Right lobe of liver (tissue), 6 donors: ENCODE measurements at regions not wholly inside any gene's neighbourhood (a gene's known extent, or its start where the extent isn't known, plus 50 kb on each side); places are given as distances from the start of the nearest gene placed in this dataset.

Source experiments
- ATAC-seq, 4 donors: fragments of 200-7000 bp; cut with Tn5 transposase; one replicate each; pipeline ENCODE4 v1.9.1; 2020; ENCODE audit warnings: mild to moderate bottlenecking in 4 of 4, moderate library complexity in 4 of 4
- DNase-seq, 3 donors: peaks; one replicate each; pipeline ENCODE4 v3.0.0-alpha.2; 2020
- H3K27ac ChIP-seq, 3 donors: fragments of 200-600 bp; one replicate each; pipeline ENCODE4 v1.8.0; 2022
- H3K27me3 ChIP-seq, 2 donors: fragments of 200-600 bp; one replicate each; pipeline ENCODE4 v1.8.0; 2022
- H3K36me3 ChIP-seq, 4 donors: fragments of 200-600 bp; sonication (generic) in 1 of 4; one replicate each; pipeline versions ENCODE4 v1.5.1 to v1.8.0; 2017 to 2022; ENCODE audit warnings: control low read depth in 1 of 4
- H3K4me1 ChIP-seq, 4 donors: fragments of 200-600 bp; sonication (generic) in 1 of 4; one replicate each; pipeline versions ENCODE4 v1.5.1 to v1.8.0; 2017 to 2022; ENCODE audit warnings: control low read depth in 1 of 4
- H3K4me3 ChIP-seq, 3 donors: fragments of 200-600 bp; one replicate each; pipeline ENCODE4 v1.8.0; 2022
- H3K9me3 ChIP-seq, 4 donors: fragments of 200-600 bp; sonication (generic) in 1 of 4; one replicate each; pipeline versions ENCODE4 v1.5.1 to v1.8.0; 2017 to 2022; ENCODE audit warnings: control low read depth in 1 of 4
- CTCF ChIP-seq, 4 donors: fragments of 200-600 bp in 3 of 4; fragments of 450-650 bp in 1 of 4; IDR thresholded peaks; one replicate each; pipeline versions ENCODE4 v1.5.1 to v1.8.0; 2016 to 2022; ENCODE audit warnings: antibody characterized with exemption in 4 of 4, mild to moderate bottlenecking in 2 of 4
- POLR2A ChIP-seq: fragments of 450-650 bp; IDR thresholded peaks from one replicate; pipeline ENCODE4 v1.6.1; 2017; ENCODE audit warnings: antibody characterized with exemption, mild to moderate bottlenecking
- WGBS: methylation state at CpG from one replicate; pipeline ENCODE4 v1.1.6; 2018; ENCODE audit warnings: low coverage, low lambda C conversion rate; ENCODE audit not compliant: insufficient coverage; ENCODE audit errors: missing lambda C conversion rate; 5-methylcytosine and 5-hydroxymethylcytosine counted together
- intact Hi-C, 2 donors: fragments of 100-400 bp; cut with DNase I; formaldehyde crosslinking; loops; one replicate each; pipeline versions ENCODE4 v1.11.2 to v1.14.1; 2022
- donor health status: DM: no; HTN: yes; CAD: no.
- donor health status: DM: no; HTN: no; CAD: no.
- donor health status: DM: no; HTN: no; CAD: no.
- donor health status: DM: no; HTN: yes; CAD: no.
- donor health status: DM: no; HTN: yes; CAD: no.

- Histone ChIP-seq H3K4me3 (no peak overlapping the region), H3K27me3 (no peaks in the 10 kb centered on the region), H3K27ac (no peak overlapping the region), H3K4me1 (no peaks in the 10 kb centered on the region), H3K36me3 (no peaks in the 10 kb centered on the region), H3K9me3 (no peaks in the 10 kb centered on the region)
- no peak for ATAC-seq
- no peak for DNase-seq
- no peak for TF ChIP-seq CTCF (IDR thresholded peaks at IDR 0.05)
- TF ChIP-seq POLR2A = no peak
- intact Hi-C loops = no loop called here
- WGBS = 35% methylated on average over 3 of the region's 4 CpGs
Observed at GRCh38 chr2:234305846-234306245, 191.0 kb downstream of the ARL4C start.

GRCh38 chr2:234304950-234305349 lies 191.9 kb downstream of the ARL4C start:
- ATAC-seq (no peak), DNase-seq (no peak)
- no peaks in the 10 kb centered on the region for H3K36me3 ChIP-seq
- no peaks in the 10 kb centered on the region for H3K4me1 ChIP-seq
- H3K27ac ChIP-seq = no peak overlapping the region
- no peaks in the 10 kb centered on the region for H3K27me3 ChIP-seq
- H3K4me3 ChIP-seq = no peak overlapping the region
- 23% methylated on average over 5 of the region's 5 CpGs for WGBS
- intact Hi-C loops = no loop called here
- no peaks in the 10 kb centered on the region for H3K9me3 ChIP-seq
- no peak for TF ChIP-seq POLR2A
- no peak for TF ChIP-seq CTCF (IDR thresholded peaks at IDR 0.05)

DNA sequence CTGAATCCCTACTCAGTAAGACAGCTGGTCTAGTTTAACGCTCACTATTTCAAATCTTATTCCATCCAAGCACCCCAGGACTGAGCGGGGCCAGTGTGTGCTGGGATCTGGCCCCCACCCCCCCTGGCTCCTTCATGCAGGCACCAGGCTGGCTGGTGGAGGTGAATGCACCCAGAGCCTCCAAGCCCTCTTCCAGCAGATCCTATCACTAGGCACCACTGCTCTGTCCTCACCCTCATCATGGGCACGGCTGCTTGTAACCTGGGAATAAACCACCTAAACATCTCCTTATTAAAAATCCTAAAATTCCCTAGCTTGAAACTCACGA lies 194.3 kb downstream of the ARL4C start:
- Histone ChIP-seq H3K27me3 (no peaks in the 10 kb centered on the region), H3K36me3 (no peaks in the 10 kb centered on the region), H3K4me3 (no peak overlapping the region), H3K4me1 (no peaks in the 10 kb centered on the region), H3K9me3 (no peaks in the 10 kb centered on the region), H3K27ac (no peak overlapping the region)
- TF ChIP-seq CTCF (IDR thresholded peaks at IDR 0.05) (no peak), POLR2A (no peak)
- WGBS = 53% methylated on average over 2 of the region's 4 CpGs
- intact Hi-C loops = no loop called here
- no peak for DNase-seq
- ATAC-seq = no peak

DNA sequence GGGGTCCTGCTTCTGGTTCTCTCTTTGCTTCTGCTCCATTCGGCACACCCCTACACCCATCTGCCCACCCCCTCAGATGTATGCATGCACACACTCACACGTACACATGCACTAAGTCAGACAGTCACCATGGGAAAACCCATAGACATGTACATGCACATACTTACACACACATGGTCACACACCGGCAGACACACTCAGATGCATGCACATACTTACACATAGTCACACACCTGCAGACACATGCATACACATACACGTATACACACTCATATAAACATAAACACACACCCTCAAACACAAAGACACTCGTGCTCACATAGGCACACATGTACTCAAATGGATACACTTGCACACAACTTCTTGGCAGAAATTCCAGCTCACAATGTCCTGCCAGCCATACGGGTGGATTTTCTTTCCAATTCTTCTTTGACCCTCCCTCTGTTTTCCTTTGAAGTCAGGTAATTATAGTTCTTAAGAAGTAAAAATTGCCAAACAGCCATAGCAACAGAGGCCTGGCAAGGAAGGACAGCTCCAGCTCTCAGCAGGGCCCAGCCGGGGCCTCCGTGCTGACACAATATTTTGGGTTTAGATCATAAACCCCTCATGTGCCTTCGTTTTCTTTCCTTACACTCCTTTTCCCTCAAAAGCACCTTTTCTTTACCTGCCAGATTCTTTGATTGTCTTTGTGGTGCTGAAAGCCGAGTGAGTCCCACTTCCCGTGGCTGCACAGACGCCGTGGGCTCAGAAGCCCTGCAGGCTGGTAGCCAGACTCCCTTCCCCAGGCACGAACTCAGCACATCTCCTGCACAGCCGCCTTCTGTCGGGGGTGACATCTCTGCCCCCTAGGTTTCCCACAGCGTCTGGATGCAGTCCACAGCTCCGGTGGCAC lies 195.7 kb downstream of the ARL4C start:
- no peak for ATAC-seq
- no peaks in the 10 kb centered on the region for H3K36me3 ChIP-seq
- WGBS = 71% methylated on average over 16 of the region's 18 CpGs

More for the DNA sequence above, 195.7 kb downstream of the ARL4C start:
- TF ChIP-seq CTCF (IDR thresholded peaks at IDR 0.05) = no peak
- Histone ChIP-seq H3K27me3 (no peaks in the 10 kb centered on the region), H3K27ac (no peak overlapping the region), H3K9me3 (no peaks in the 10 kb centered on the region), H3K4me1 (no peaks in the 10 kb centered on the region), H3K4me3 (no peak overlapping the region)
- no peak for DNase-seq
- intact Hi-C loops = no loop called here
